ENCODE measurements at regions not wholly inside any gene's neighbourhood (a gene's known extent, or its start where the extent isn't known, plus 50 kb on each side); places are given as distances from the start of the nearest gene placed in this dataset.

DNA sequence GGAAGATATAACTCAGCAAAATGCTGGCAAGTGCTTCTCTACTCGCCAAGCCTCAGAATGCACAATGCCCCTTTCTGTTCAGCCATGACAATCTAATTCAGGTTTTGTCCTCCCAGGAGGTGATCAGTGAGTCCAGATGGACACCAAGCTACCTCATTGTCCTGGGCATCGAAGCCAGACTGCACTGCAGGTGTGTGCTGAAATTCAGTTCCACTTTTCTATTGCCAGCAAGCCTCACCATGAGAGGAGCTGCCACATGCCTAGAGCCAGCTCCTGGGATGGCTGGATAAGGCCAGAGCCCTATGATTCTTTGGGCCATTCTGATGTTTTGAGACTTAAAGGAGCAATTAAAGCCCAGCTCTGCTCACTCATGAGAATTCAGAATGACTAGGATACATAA is 186.7 kb downstream of the GRIN2B start:
- intact Hi-C loops (cut with micrococcal nuclease): no loop called here
- H3K9ac ChIP-seq (ENCODE audit: low read depth, low read length): no peak overlapping the region
- no peak overlapping the region for H2BK120ac ChIP-seq (ENCODE audit: low read depth, low read length)
- H3K9me1 ChIP-seq (ENCODE audit: insufficient read depth, low read length): no peaks in the 10 kb centered on the region
- no peak overlapping the region for H3K4me2 ChIP-seq (ENCODE audit: low read depth, low read length)
- no peak overlapping the region for H3K4me3 ChIP-seq (ENCODE audit: insufficient read depth, low read depth, low read length)
- H2BK20ac ChIP-seq (ENCODE audit: low read depth, low read length): no peak overlapping the region
- H3K79me1 ChIP-seq (ENCODE audit: low read depth in 1 of 2, low read length in 2 of 2): no peaks in the 10 kb centered on the region
- H2BK15ac ChIP-seq (ENCODE audit: low read depth, low read length): no peak overlapping the region
- H4K5ac ChIP-seq (ENCODE audit: low read depth, low read length): no peak overlapping the region
- no peak overlapping the region for H3K18ac ChIP-seq (ENCODE audit: low read depth, low read length)
- H3K56ac ChIP-seq (ENCODE audit: extremely low read depth, insufficient read depth, low read length): no peak overlapping the region
- TF ChIP-seq, protein P1, sequence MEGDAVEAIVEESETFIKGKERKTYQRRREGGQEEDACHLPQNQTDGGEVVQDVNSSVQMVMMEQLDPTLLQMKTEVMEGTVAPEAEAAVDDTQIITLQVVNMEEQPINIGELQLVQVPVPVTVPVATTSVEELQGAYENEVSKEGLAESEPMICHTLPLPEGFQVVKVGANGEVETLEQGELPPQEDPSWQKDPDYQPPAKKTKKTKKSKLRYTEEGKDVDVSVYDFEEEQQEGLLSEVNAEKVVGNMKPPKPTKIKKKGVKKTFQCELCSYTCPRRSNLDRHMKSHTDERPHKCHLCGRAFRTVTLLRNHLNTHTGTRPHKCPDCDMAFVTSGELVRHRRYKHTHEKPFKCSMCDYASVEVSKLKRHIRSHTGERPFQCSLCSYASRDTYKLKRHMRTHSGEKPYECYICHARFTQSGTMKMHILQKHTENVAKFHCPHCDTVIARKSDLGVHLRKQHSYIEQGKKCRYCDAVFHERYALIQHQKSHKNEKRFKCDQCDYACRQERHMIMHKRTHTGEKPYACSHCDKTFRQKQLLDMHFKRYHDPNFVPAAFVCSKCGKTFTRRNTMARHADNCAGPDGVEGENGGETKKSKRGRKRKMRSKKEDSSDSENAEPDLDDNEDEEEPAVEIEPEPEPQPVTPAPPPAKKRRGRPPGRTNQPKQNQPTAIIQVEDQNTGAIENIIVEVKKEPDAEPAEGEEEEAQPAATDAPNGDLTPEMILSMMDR (conservative IDR thresholded peaks at IDR 0.05; ENCODE audit: low read depth, low read length): no peak
- TF ChIP-seq CEBPB (IDR thresholded peaks at IDR 0.05; ENCODE audit: low read depth, low read length) (no peak), CHD1 (IDR thresholded peaks at IDR 0.05; ENCODE audit: low read depth, low read length) (no peak), FOS (IDR thresholded peaks at IDR 0.05; ENCODE audit: low read depth, low read length) (no peak), SMC3 (IDR thresholded peaks at IDR 0.05; ENCODE audit: low read depth, low read length) (no peak), RAD21 (IDR thresholded peaks at IDR 0.05; ENCODE audit: low read length) (no peak), BHLHE40 (IDR thresholded peaks at IDR 0.05; ENCODE audit: low read depth, low read length) (no peak), RFX5 (IDR thresholded peaks at IDR 0.05; ENCODE audit: low read depth, low read length) (no peak)
- TF ChIP-seq, protein P2, sequence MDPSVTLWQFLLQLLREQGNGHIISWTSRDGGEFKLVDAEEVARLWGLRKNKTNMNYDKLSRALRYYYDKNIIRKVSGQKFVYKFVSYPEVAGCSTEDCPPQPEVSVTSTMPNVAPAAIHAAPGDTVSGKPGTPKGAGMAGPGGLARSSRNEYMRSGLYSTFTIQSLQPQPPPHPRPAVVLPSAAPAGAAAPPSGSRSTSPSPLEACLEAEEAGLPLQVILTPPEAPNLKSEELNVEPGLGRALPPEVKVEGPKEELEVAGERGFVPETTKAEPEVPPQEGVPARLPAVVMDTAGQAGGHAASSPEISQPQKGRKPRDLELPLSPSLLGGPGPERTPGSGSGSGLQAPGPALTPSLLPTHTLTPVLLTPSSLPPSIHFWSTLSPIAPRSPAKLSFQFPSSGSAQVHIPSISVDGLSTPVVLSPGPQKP (IDR thresholded peaks at IDR 0.05; ENCODE audit: borderline replicate concordance, low read depth, low read length): no peak
- TF ChIP-seq, protein P3, sequence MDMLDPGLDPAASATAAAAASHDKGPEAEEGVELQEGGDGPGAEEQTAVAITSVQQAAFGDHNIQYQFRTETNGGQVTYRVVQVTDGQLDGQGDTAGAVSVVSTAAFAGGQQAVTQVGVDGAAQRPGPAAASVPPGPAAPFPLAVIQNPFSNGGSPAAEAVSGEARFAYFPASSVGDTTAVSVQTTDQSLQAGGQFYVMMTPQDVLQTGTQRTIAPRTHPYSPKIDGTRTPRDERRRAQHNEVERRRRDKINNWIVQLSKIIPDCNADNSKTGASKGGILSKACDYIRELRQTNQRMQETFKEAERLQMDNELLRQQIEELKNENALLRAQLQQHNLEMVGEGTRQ (IDR thresholded peaks at IDR 0.05; ENCODE audit: low read depth, low read length): no peak
- ChIA-PET POLR2A (ENCODE audit: unreplicated experiment) (no interaction called here), CTCF (no interaction called here)
- H2AFZ ChIP-seq (replicated peaks; ENCODE audit: low read length, poor library complexity): no peak overlapping the region
- no peak overlapping the region for H3K23ac ChIP-seq (ENCODE audit: low read depth, low read length)
- no peak overlapping the region for H3K14ac ChIP-seq (replicated peaks; ENCODE audit: low read depth, low read length)
- no peak for ATAC-seq (ENCODE audit: low read depth)
- H2AK9ac ChIP-seq (replicated peaks; ENCODE audit: low read depth, low read length, poor library complexity): no peak overlapping the region
- no peak for DNase-seq
- H3K27ac ChIP-seq (ENCODE audit: insufficient read depth, low read length): no peak overlapping the region
- no peak overlapping the region for H4K8ac ChIP-seq (ENCODE audit: low read depth in 2 of 2, low read length in 2 of 2)
- in situ Hi-C loops (cut with MboI; ENCODE audit: low sequenced_read_pairs): no loop called here
- no peak overlapping the region for H2BK5ac ChIP-seq (ENCODE audit: low read depth, low read length, poor library complexity, severe bottlenecking)
- dilution Hi-C loops (cut with HindIII; ENCODE audit: low sequenced_read_pairs, unreplicated experiment): no loop called here
- H3K9me3 ChIP-seq (ENCODE audit: control insufficient read depth, insufficient read depth, low read length): no peaks in the 10 kb centered on the region
- WGBS, 2 experiments (ENCODE audit: extremely low coverage in 2 of 2, insufficient read length in 1 of 2): 33% methylated on average over 1 of the region's 2 CpGs; no CpG with 5 or more reads in 1 of the 2 experiments
- no peaks in the 10 kb centered on the region for H3K36me3 ChIP-seq (ENCODE audit: control insufficient read depth, insufficient read depth, low read length)
- H4K91ac ChIP-seq (ENCODE audit: insufficient read depth, low read depth, low read length): no peak overlapping the region
- BruUV-seq (replicated peaks): no TSS peak
- H3K4me1 ChIP-seq (ENCODE audit: control insufficient read depth, insufficient read depth, low read length): no peaks in the 10 kb centered on the region
- no peak overlapping the region for H3K4ac ChIP-seq (ENCODE audit: low read depth, low read length)
- H2AK5ac ChIP-seq (ENCODE audit: low read depth, low read length): no peak overlapping the region
- H4K20me1 ChIP-seq (ENCODE audit: insufficient read depth, low read length): no peaks in the 10 kb centered on the region
- H3K27me3 ChIP-seq (ENCODE audit: control insufficient read depth, insufficient read depth, low read length): no peaks in the 10 kb centered on the region

All from IMR-90 (cell line).